Thyroid gland (tissue), 4 donors: ENCODE measurements at regions not wholly inside any gene's neighbourhood (a gene's known extent, or its start where the extent isn't known, plus 50 kb on each side); places are given as distances from the start of the nearest gene placed in this dataset.

ENCODE experiments used
- POLR2A ChIP-seq, 2 donors: fragments of 450-650 bp; IDR thresholded peaks; one replicate each; pipeline ENCODE4 v1.6.1; 2017; ENCODE audit warnings: antibody characterized with exemption in 2 of 2, mild to moderate bottlenecking in 2 of 2, moderate library complexity in 1 of 2
- TF ChIP-seq, protein P1 (sequence below), 6 experiments: fragments of 200-600 bp in 3 of 6; fragments of 450-650 bp in 3 of 6; sonication (generic) in 3 of 6; IDR thresholded peaks; one replicate each; pipeline ENCODE4 v1.5.1; 2016 to 2019; ENCODE audit warnings: antibody characterized with exemption in 6 of 6, mild to moderate bottlenecking in 2 of 6, inconsistent platforms in 1 of 6, moderate library complexity in 1 of 6

DNA sequence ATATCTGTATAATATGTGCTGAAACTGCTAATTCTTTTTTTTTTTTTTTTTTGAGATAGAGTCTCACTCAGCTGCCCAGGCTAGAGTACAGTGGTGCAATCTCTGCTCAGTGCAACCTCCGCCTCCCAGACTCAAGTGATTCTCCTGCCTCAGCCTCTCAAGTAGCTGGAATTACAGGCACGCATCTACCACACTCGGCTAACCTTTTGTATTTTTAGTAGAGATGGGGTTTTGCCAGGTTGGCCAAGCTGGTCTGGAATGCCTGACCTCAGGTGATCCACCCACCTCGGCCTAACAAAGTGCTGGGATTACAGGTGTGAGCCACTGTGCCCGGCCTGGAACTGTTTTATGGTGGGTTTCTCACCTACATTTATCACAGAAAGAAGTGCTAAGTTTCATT is 307.8 kb upstream of the STT3B start:
- TF ChIP-seq, protein P1, sequence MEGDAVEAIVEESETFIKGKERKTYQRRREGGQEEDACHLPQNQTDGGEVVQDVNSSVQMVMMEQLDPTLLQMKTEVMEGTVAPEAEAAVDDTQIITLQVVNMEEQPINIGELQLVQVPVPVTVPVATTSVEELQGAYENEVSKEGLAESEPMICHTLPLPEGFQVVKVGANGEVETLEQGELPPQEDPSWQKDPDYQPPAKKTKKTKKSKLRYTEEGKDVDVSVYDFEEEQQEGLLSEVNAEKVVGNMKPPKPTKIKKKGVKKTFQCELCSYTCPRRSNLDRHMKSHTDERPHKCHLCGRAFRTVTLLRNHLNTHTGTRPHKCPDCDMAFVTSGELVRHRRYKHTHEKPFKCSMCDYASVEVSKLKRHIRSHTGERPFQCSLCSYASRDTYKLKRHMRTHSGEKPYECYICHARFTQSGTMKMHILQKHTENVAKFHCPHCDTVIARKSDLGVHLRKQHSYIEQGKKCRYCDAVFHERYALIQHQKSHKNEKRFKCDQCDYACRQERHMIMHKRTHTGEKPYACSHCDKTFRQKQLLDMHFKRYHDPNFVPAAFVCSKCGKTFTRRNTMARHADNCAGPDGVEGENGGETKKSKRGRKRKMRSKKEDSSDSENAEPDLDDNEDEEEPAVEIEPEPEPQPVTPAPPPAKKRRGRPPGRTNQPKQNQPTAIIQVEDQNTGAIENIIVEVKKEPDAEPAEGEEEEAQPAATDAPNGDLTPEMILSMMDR (IDR thresholded peaks at IDR 0.05), result no peak
- no peak for TF ChIP-seq POLR2A (IDR thresholded peaks at IDR 0.05)
